Kidney tubule cell (primary cell): ENCODE measurements at regions not wholly inside any gene's neighbourhood (a gene's known extent, or its start where the extent isn't known, plus 50 kb on each side); places are given as distances from the start of the nearest gene placed in this dataset.

Experiments used
- DNase-seq: peaks from one replicate; pipeline ENCODE4 v3.0.0-alpha.2; 2018; ENCODE audit warnings: low spot score

DNA sequence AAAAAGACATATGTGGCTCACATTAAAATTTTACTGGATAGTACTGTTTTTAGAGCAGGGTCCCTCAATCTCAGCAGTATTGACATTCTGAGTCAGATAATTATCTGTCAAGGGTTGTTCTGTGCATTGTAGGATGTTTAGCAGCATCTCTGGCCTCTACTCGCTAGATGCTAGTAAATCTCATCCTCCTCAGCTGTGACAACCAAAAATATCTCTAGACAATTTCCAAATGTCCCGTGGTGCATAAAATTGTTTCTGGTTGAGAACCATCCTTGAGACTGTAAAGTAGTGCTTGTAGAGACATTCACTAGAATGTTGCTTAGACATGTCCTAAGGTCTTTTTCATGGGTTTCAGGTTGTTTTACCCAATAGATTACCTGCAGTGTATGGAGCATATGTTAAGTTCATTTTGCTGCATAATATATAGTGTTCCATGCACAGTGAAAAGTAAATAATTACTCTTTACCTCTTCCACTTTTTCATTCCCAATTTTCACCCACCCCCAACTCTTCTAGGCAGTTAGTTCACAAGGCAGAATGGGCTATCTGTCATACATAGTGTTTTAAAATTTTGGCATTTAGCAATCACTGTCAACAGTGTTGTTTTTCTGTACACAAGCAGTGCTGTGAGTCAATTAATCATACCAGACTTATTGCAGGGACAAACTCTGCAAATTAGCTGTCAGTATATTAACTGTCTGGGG lies 200.2 kb upstream of the SLC38A2 start:
- DNase-seq = no peak

DNA sequence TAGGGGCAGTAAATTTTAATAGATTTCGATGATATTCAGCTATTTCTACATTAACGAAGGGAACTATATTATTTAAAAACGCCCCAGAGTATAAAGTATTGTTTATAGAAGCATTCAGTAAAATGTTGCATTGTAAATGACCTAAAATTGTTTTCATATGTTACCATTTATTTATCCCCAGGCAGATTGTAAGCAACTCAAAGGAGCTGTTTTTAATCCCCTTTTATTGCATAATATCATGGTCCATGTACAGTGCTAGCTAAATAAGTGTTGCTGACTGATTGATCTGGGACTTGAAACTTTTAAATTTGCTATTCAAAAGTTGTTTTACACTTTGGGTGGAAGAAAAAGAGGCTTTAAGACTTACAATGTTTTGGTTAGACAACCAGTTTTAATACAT lies 199.0 kb upstream of the SLC38A2 start:
- no peak for DNase-seq

GRCh38 chr12:46569826-46570439 lies 197.4 kb upstream of the SLC38A2 start:
- DNase-seq = no peak

DNA sequence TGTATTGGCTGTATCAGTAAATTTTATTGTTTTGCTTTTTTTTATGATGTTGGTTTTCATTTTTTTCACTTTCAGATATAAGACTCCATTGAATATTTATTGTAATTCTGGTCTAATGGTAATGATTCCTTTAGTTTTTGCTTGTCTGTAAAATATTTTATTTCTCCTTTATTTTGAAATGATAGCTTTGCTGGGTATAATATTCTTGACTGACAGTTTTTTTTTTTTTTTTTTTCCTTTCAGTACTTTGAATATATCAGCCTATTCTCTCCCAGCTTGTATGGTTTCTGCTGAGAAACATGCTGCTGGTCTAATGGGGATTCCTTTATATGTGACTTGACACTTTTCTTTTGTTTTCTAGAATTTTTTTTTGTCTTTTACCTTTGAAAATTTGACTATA lies 195.1 kb upstream of the SLC38A2 start:
- no peak for DNase-seq

GRCh38 chr12:46562625-46563225 lies 190.2 kb upstream of the SLC38A2 start:
- DNase-seq = peak; percentile 93

DNA sequence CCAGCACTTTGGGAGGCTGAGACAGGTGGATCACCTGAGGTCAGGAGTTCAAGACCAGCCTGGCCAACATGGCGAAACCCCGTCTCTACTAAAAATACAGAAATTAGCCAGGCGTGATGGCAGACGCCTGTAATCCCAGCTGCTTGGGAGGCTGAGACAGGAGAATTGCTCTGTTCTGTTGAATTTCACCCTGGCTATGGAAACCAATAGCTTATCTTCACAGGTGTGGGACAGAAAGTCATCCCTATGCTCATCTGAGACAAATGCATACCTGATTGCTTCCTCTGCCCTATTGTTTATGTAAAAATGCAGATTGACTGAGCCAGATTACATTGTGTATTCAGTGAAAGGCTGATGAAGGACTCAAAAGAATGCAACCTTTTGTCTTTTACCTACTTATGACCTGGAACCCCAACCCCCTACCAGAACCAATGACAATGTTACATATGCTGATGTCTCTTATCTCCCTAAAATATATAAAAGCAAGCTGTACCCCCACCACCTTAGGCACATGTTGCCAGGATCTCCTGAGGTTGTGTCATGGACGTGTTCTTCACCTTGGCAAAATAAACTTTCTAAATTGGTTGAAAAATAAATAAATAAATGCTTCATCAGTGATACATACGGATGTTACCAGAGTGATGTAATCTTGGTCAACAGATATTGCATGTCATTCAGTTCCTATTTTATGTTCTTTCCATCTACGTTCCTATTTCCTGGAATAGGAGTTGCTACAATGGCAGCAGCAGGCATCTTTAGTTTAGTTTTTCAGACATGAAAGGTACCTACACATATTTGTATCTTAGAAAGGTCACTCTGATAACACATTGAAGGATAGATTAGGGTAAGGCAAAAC lies 189.4 kb upstream of the SLC38A2 start:
- DNase-seq = peak; percentile 65

DNA sequence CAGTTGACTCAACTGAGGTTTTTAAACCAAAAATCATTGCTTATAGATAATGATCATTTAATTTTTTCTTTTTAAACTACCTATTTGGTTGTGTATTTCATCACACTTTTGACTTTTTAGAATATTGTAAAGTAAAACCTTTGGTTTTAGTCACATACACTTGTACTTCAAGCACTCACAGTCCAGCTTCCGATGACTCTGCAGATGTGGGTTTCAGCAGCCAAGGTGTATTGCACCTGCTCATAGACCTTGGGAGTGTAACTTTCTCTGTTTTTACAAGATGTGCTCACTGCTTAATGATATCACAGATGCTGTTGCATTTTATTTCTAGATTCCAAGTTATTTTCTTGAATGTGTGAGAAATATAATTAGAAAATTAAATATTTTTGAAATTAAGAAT lies 188.3 kb upstream of the SLC38A2 start:
- DNase-seq = no peak

DNA sequence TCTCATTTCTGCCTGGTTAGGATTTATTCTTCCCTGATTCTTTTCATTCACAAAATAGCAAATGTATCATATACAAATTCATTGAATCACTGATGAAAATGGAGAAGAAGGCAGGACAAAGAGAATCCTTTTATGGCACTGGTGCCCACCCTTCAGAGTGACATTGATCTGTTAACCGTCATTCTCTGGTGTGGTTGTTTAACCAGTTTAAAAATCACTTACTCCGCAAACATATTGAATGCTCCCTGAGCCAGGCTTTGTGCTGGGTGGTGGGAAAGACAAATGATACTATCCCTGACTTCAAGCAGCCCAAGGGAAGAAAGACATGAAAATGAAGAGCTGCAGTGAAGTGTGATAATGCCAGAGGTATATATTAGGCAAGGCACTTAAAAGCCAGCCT lies 187.5 kb upstream of the SLC38A2 start:
- DNase-seq = no peak

DNA sequence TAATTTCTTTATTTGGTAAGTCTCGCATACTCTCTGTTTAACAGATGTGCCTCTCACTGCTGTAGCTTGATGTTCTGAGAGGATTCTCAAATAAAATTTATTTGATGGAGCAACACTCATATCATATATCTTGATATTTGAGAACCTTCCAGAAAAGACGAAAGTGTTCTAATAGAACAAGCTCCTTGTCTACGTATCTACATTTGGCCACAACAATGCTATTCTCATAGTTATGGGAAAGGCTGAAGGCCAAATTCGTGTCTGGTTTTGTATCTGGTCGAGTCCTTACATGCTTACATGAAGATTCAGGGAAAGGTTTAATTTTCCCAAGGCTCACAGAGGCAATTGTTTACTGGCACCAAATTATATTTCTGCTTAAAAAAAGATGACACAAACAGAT lies 186.7 kb upstream of the SLC38A2 start:
- DNase-seq = no peak

DNA sequence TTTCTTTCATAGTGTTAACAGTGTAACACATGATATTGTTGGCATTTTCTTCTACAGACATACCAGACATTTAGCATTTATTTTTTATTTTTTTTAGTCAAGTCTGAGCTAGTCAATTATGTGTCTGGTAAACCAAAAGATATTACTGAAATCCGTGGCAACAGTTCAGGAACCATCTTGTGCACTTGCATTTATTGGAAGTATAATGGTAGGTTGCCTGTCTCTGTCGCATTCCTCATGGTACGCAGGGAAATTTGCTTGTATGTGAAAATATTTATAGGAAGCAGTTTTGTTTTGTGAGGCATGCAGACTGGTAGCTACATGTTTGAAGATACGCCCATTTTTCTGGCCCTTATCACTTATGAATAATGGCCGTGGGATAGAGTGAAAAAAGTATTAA lies 186.1 kb upstream of the SLC38A2 start:
- DNase-seq = no peak

DNA sequence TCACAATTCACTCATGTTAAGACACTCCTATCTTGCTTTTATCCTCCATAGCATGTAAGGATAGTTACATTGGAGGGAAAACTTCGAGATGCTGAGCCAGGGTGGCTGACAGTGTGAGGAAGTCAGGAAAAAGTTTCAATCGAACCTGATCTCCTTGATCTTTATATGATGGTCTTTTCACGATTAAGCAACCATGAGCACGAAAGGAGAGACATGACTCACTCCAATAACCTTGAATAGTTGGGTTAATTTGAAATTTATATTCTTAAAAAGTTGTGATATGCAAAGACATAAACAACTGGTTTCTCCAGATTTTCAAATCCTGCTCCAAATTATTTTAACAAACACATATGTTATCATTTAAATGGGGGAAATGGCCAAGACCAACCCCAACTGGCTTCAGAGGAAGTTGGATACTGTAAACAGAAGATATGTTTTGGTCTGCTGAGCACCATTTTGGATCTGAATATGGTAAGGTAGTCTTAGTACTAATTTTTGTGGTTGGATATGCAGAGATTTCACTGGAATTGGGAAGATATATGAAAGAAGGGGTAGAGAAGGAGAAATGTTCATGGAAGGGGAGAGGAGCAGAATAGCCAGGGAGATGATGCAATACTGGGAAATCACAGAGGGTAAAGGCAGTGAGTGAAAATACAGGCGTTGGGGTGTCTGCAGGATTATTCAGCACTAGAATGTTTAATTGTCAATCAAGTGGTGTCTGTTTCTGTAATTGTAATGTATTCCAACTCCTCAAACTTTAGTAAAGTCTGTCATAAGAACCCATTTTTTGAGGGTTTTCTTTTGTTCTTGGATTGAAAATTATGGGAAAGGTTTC lies 185.2 kb upstream of the SLC38A2 start:
- no peak for DNase-seq

- peak; percentile 75 for DNase-seq
Observed at GRCh38 chr12:46556819-46557524, 184.4 kb upstream of the SLC38A2 start.

DNA sequence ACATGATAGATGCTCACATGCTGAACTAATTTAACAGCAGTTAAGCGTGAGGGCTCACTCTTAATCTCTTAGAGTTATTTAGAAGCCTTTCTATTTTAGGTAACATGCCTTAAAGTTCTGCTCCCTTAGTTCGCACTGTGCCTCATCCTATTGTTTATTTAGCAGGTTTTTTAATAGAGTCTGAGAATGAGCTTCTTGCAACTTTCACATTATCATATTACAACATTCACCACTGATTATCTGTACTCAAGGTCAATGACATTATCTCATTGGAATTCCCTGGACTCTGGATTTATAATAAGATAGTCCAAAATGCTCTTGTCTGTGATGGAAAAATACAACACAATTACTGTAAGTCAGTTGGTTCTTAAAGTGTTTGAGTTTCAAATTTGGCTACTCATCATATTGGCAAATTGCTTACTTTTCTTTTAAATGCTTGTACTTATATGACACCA lies 183.6 kb upstream of the SLC38A2 start:
- peak; percentile 89 for DNase-seq

DNA sequence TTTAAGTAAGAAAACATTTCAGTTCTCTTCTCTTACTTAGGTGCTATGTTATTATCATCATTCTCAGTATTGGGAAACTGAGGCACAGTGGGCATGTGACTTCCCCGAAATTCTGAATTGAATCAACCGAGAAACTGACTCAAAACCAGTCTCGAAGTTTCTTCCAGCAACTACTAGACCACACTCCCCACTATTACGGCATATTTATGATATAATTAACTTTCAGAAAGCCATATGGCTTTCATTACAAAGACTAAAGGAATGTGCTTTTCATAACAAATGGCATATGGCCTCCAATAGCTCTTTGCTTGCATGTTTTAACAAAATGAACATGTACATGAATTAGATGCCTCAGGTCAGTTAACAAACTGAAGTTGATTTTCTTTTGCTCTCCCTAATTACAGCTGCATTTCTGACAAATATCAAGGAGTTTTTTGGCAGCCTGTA lies 182.9 kb upstream of the SLC38A2 start:
- DNase-seq = no peak

DNA sequence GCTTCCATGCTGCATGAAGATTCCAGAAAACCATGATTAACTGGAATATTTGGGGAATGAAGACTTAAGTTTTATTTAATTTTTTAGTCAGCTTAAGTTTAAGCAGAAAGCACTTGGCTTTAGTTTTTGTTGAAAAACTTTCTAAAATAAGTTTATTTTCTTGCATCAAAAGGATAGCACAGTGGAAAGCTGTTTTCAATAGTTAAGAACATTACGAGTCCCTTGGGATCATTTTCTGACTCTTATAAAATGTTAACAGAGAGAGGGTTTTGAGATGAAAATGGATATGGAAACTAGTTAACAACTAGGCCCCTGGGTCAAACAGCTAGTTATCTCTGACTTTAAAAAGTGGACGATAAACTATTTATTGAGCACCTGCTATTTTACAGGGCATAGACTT lies 181.9 kb upstream of the SLC38A2 start:
- no peak for DNase-seq

DNA sequence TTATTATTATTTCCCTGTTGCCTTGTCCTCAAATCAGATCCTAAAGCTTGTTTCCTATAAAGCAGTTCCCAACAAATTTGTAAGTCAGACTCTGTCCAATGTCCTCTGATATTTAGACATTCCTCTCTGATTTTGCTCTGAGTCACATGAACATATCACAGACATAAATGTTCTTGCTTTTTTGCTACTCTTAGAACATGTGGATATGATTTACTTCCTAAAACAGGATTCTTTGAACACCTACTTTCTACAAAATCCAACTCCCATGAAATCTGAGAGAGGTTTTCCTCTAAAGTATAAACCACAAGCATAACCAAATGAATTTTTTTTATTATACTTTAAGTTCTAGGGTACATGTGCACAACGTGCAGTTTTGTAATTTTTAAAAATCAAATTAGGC lies 181.3 kb upstream of the SLC38A2 start:
- no peak for DNase-seq

- peak; percentile 76 for DNase-seq
Observed at GRCh38 chr12:46553266-46553665, 180.7 kb upstream of the SLC38A2 start.

DNA sequence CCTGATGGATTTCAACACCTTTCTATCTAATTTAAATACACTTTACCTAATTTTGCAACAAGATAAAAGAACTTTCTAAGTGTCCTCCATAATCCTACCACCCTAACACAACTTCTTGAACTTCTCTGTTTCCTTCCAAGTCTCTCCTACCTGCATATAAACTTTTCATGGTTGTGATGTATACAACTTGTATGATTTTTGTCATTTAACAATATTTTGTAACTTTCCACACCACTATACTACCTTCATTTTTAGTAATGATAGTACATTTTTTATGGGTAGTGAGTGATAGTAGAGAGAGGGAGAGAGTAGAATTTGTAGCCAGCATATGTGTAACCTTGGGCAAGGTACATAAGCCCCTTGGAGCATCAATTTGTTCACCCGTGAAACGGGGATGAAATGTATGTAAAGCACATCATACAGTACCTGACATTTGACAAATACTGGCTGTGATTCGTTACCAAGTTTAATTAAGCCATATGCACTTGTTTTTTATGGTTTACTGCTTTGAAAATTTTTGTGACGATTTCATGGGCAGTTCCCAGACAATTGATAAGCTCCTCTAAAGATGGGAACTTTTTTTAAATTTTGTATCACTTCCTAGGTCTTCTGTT lies 177.8 kb upstream of the SLC38A2 start:
- no peak for DNase-seq

GRCh38 chr12:46549527-46550265 lies 177.1 kb upstream of the SLC38A2 start:
- peak; percentile 14 for DNase-seq

GRCh38 chr12:46548605-46549071 lies 176.1 kb upstream of the SLC38A2 start:
- DNase-seq = no peak
